Type B pancreatic cell (in vitro differentiated cells): ENCODE measurements at regions not wholly inside any gene's neighbourhood (a gene's known extent, or its start where the extent isn't known, plus 50 kb on each side); places are given as distances from the start of the nearest gene placed in this dataset.
"Not testable (repeated sequence)": the region's sequence is repeated elsewhere in the genome, so short reads cannot be mapped to it uniquely, and the experiment has no call there.

ENCODE experiments used
- DNase-seq: peaks from one replicate; pipeline ENCODE4 v3.0.0; 2021; ENCODE audit warnings: mixed read lengths; ENCODE audit not compliant: unreplicated experiment; ENCODE audit errors: extremely low spot score
- H3K27ac Mint-ChIP-seq: 2 replicates; pipeline ENCODE4 v1.8.0; 2021; ENCODE audit warnings: mild to moderate bottlenecking, mixed read lengths
- H3K27me3 Mint-ChIP-seq: 2 replicates; pipeline ENCODE4 v1.8.0; 2021; ENCODE audit warnings: mixed read lengths
- H3K36me3 Mint-ChIP-seq: 2 replicates; pipeline ENCODE4 v1.8.0; 2021; ENCODE audit warnings: mixed read lengths
- H3K4me1 Mint-ChIP-seq: one replicate; pipeline ENCODE4 v1.8.0; 2021; ENCODE audit warnings: mixed read lengths; ENCODE audit not compliant: unreplicated experiment
- H3K4me3 Mint-ChIP-seq: 2 replicates; pipeline ENCODE4 v1.8.0; 2021; ENCODE audit warnings: mild to moderate bottlenecking, mixed read lengths
- H3K9me3 Mint-ChIP-seq: 2 replicates; pipeline ENCODE4 v1.8.0; 2021; ENCODE audit warnings: mixed read lengths
- CTCF ChIP-seq: fragments of 200-600 bp; sonication (generic); conservative IDR thresholded peaks from 2 replicates; pipeline ENCODE4 v1.5.0; 2021; ENCODE audit warnings: antibody characterized with exemption, mild to moderate bottlenecking

DNA sequence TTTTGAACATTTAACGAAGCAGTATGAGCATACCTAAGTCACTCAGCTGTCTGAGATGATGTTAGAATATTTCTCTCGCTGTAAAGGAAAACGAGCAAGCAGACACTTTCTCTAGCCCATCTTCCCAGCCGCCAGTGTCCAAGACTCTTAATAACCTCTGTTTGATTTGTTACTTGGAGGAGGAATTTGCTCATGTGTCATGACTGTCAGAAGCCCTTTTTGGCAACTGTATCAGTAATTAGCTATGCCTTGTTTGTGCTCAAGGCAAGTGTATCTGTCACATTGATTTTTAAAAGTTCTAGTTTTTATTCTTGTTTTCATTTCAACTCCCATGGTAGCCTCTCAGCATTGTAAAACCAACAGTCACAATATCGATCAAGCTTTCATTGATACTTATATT is 828.4 kb upstream of the SLC10A2 start:
- H3K4me1 Mint-ChIP-seq, result no peaks in the 10 kb centered on the region
- no peak overlapping the region for H3K4me3 Mint-ChIP-seq
- DNase-seq, result no peak
- no peaks in the 10 kb centered on the region for H3K36me3 Mint-ChIP-seq
- TF ChIP-seq CTCF, result no peak
- H3K27ac Mint-ChIP-seq, result no peak overlapping the region
- H3K9me3 Mint-ChIP-seq, result no peaks in the 10 kb centered on the region
- H3K27me3 Mint-ChIP-seq, result no peaks in the 10 kb centered on the region

DNA sequence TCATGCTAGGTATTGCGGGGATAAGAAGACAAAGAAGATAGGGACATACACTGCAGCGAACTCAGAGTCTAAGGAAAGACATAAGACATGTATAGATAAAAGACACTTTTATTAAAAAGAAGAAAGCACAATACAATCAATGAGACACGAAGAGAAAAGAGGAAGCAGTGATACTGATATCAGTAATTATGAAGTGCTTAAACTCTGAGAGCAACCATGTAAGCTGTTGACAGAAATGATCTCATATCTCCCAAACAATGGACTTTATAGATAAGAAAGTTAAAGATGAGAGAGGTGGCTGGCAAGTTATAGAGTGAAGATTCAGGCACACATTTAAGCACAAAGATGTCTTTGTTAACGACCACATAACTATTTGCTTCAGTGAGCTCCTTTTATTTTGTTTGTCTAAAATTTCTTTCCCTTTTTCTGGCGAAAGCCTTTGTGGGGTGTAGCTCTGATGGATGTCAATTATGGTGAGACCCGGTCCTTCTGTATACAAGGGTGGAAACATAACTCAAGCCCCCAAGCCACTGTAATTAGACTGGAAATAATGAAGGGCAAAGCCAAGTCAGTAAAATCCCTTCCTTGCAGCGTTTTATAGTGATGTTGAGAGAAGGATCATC is 818.0 kb upstream of the SLC10A2 start:
- no peak for TF ChIP-seq CTCF
- no peak overlapping the region for H3K27ac Mint-ChIP-seq

DNA sequence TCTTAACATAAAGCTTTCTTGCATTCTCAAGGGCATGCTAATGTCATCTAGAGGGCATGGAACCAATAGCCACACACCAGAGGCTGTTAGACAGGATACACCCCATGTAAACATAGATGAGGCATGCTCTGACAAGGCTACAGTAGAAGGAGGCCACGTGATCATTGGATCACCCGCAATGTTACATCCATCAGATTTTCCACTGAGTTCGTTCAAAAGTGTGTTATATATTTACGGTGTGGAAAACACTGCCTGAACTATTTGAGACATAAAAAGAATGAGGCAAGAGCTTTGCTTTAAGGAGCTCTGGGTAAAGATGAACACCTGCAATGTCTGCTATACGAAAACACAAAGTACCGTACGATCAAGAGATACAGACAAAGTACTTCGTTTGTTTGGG is 817.5 kb upstream of the SLC10A2 start:
- no peak overlapping the region for H3K27ac Mint-ChIP-seq
- peaks cover 4% of the 10 kb centered on the region for H3K27me3 Mint-ChIP-seq
- peaks cover 14% of the 10 kb centered on the region for H3K4me1 Mint-ChIP-seq
- DNase-seq, result no peak
- TF ChIP-seq CTCF, result no peak
- no peaks in the 10 kb centered on the region for H3K36me3 Mint-ChIP-seq
- no peak overlapping the region for H3K4me3 Mint-ChIP-seq
- peaks cover 4% of the 10 kb centered on the region for H3K9me3 Mint-ChIP-seq

More for the DNA sequence above, 818.0 kb upstream of the SLC10A2 start:
- Mint-ChIP-seq H3K9me3 (peaks cover 4% of the 10 kb centered on the region), H3K27me3 (peaks cover 4% of the 10 kb centered on the region), H3K36me3 (no peaks in the 10 kb centered on the region), H3K4me1 (peaks cover 14% of the 10 kb centered on the region), H3K4me3 (no peak overlapping the region)
- no peak for DNase-seq

- Mint-ChIP-seq H3K27me3 (peaks cover 4% of the 10 kb centered on the region), H3K27ac (peak overlapping the region; percentile 47)
These were observed 816.9 kb upstream of the SLC10A2 start for GRCh38 chr13:103883164-103883563.

GRCh38 chr13:103880146-103880545 is 813.9 kb upstream of the SLC10A2 start:
- H3K27me3 Mint-ChIP-seq, H3K4me3 Mint-ChIP-seq, H3K27ac Mint-ChIP-seq, DNase-seq, H3K36me3 Mint-ChIP-seq, H3K9me3 Mint-ChIP-seq: not testable (repeated sequence)
- H3K4me1 Mint-ChIP-seq, result peaks cover 14% of the 10 kb centered on the region

More at GRCh38 chr13:103883164-103883563, 816.9 kb upstream of the SLC10A2 start:
- H3K9me3 Mint-ChIP-seq, result peaks cover 4% of the 10 kb centered on the region
- peak; percentile 75 for TF ChIP-seq CTCF
- H3K4me1 Mint-ChIP-seq, result peaks cover 14% of the 10 kb centered on the region
- peak; percentile 74 for DNase-seq
- peak overlapping the region; percentile 65 for H3K4me3 Mint-ChIP-seq
- H3K36me3 Mint-ChIP-seq, result no peaks in the 10 kb centered on the region

DNA sequence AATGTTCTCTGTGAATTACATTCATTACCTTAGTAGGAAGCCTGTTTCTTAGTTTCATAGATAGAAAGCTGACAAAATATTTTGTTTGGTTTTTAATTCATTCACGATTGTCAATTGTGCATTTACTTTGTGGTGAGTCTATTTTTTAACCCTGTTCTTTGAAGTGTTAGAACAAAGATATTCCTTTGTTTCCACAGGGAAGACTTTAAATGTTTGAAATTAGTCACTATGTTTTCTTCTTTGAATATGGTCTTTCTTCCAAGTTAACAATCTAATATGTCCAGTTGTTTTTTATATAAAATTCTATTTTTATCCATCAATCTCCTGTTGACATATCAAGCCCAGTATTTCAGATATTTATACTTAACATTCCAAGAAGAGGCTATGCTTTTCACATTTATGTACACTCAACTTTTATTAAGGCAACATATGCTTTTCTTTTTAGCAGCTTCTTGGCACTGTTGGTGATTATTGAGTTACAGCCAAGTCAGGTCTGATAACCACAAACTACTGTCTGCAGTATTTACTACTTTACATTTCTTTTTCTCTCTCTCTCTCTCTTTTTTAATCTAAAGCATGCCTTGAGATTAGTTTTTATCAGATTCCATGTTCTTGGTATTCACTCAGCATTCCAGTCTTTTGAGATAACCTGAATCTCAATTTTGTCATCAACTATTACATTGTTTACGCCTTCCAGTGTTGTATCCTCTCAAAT is 812.8 kb upstream of the SLC10A2 start:
- no peak overlapping the region for H3K4me3 Mint-ChIP-seq
- H3K36me3 Mint-ChIP-seq, result no peaks in the 10 kb centered on the region
- no peak for DNase-seq
- TF ChIP-seq CTCF, result no peak
- H3K27ac Mint-ChIP-seq, result no peak overlapping the region
- H3K9me3 Mint-ChIP-seq, result no peaks in the 10 kb centered on the region
- peaks cover 13% of the 10 kb centered on the region for H3K4me1 Mint-ChIP-seq
- H3K27me3 Mint-ChIP-seq, result peaks cover 4% of the 10 kb centered on the region
